Transverse colon (tissue), 4 donors: ENCODE measurements at regions not wholly inside any gene's neighbourhood (a gene's known extent, or its start where the extent isn't known, plus 50 kb on each side); places are given as distances from the start of the nearest gene placed in this dataset.

Experiments used
- POLR2AphosphoS5 ChIP-seq, 3 donors: sonication (generic); formaldehyde crosslinking; IDR thresholded peaks; one replicate each; pipeline ENCODE4 v1.6.1; 2016; ENCODE audit warnings: antibody characterized with exemption in 3 of 3
- TF ChIP-seq, protein P1 (sequence below), 5 experiments: fragments of 200-600 bp in 3 of 5; fragments of 450-650 bp in 2 of 5; sonication (generic) in 3 of 5; IDR thresholded peaks; 1 replicate in 2 of 5; 2 replicates in 3 of 5; pipeline ENCODE4 v1.5.1; 2016 to 2017; ENCODE audit warnings: antibody characterized with exemption in 5 of 5, inconsistent platforms in 3 of 5, mild to moderate bottlenecking in 2 of 5, moderate library complexity in 1 of 5

DNA sequence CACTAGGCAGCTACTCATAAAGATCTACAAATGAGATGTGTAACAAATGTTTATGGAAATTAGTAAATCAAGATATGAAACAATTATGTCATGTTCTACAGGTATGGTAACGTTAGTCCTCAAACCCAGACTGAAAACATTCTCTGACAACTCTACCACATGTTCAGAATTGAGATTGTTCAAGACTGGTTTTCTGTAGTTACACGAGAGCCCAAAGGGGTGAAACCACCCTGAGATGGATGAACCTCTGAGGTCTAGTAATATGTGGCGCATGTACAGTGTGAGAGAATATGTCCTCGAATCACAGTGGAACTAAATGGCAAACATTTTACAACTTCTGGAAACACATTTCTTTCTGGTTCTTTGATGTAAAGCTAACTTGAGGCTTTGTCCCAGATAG lies 614.3 kb downstream of the ZEB2 start:
- TF ChIP-seq, protein P1, sequence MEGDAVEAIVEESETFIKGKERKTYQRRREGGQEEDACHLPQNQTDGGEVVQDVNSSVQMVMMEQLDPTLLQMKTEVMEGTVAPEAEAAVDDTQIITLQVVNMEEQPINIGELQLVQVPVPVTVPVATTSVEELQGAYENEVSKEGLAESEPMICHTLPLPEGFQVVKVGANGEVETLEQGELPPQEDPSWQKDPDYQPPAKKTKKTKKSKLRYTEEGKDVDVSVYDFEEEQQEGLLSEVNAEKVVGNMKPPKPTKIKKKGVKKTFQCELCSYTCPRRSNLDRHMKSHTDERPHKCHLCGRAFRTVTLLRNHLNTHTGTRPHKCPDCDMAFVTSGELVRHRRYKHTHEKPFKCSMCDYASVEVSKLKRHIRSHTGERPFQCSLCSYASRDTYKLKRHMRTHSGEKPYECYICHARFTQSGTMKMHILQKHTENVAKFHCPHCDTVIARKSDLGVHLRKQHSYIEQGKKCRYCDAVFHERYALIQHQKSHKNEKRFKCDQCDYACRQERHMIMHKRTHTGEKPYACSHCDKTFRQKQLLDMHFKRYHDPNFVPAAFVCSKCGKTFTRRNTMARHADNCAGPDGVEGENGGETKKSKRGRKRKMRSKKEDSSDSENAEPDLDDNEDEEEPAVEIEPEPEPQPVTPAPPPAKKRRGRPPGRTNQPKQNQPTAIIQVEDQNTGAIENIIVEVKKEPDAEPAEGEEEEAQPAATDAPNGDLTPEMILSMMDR (IDR thresholded peaks at IDR 0.05): no peak
- no peak for TF ChIP-seq POLR2AphosphoS5 (IDR thresholded peaks at IDR 0.05)
